ENCODE measurements at regions not wholly inside any gene's neighbourhood (a gene's known extent, or its start where the extent isn't known, plus 50 kb on each side); places are given as distances from the start of the nearest gene placed in this dataset.
"Not testable (repeated sequence)": the region's sequence is repeated elsewhere in the genome, so short reads cannot be mapped to it uniquely, and the experiment has no call there.

GRCh38 chr7:13241416-13241815, 554.0 kb downstream of the ARL4A start:
- no peak for DNase-seq

GRCh38 chr7:13257661-13258060, 570.2 kb downstream of the ARL4A start:
- no peak for DNase-seq

GRCh38 chr7:13258386-13258785, 571.0 kb downstream of the ARL4A start:
- DNase-seq = no peak

- no peak for DNase-seq
These were observed 572.5 kb downstream of the ARL4A start for GRCh38 chr7:13259930-13260329.

GRCh38 chr7:13262929-13263530, 575.6 kb downstream of the ARL4A start:
- DNase-seq = peak; percentile 58

GRCh38 chr7:13265271-13265670, 577.8 kb downstream of the ARL4A start:
- DNase-seq = no peak

- DNase-seq = not testable (repeated sequence)
These were observed 586.8 kb downstream of the ARL4A start for GRCh38 chr7:13274205-13274604.

GRCh38 chr7:13276977-13277376, 589.5 kb downstream of the ARL4A start:
- DNase-seq = no peak

- DNase-seq = no peak
These were observed 590.6 kb downstream of the ARL4A start for GRCh38 chr7:13278020-13278419.

- DNase-seq = peak; percentile 66
These were observed 592.5 kb downstream of the ARL4A start for GRCh38 chr7:13279854-13280435.

GRCh38 chr7:13282377-13282980, 595.0 kb downstream of the ARL4A start:
- DNase-seq = peak; percentile 58

GRCh38 chr7:13286916-13287315, 599.5 kb downstream of the ARL4A start:
- DNase-seq = no peak

- no peak for DNase-seq
These were observed 601.1 kb downstream of the ARL4A start for GRCh38 chr7:13288516-13288915.

- peak; percentile 73 for DNase-seq
These were observed 603.5 kb downstream of the ARL4A start for GRCh38 chr7:13290975-13291374.

GRCh38 chr7:13293264-13294002, 606.0 kb downstream of the ARL4A start:
- peak; percentile 35 for DNase-seq

- peak; percentile 86 for DNase-seq
These were observed 619.6 kb downstream of the ARL4A start for GRCh38 chr7:13307040-13307439.

GRCh38 chr7:13308423-13308822, 621.0 kb downstream of the ARL4A start:
- no peak for DNase-seq

GRCh38 chr7:13309535-13309934, 622.1 kb downstream of the ARL4A start:
- no peak for DNase-seq

- peak; percentile 21 for DNase-seq
These were observed 624.9 kb downstream of the ARL4A start for GRCh38 chr7:13312307-13312706.

- no peak for DNase-seq
These were observed 632.9 kb downstream of the ARL4A start for GRCh38 chr7:13320333-13320732.

- peak; percentile 14 for DNase-seq
These were observed 633.9 kb downstream of the ARL4A start for GRCh38 chr7:13321316-13321715.

- DNase-seq = no peak
These were observed 634.7 kb downstream of the ARL4A start for GRCh38 chr7:13322126-13322525.

GRCh38 chr7:13327669-13328068, 640.2 kb downstream of the ARL4A start:
- DNase-seq = no peak

GRCh38 chr7:13333371-13333770, 645.9 kb downstream of the ARL4A start:
- no peak for DNase-seq
